IMR-90 (cell line): ENCODE measurements at regions not wholly inside any gene's neighbourhood (a gene's known extent, or its start where the extent isn't known, plus 50 kb on each side); places are given as distances from the start of the nearest gene placed in this dataset.

Experiments used
- BHLHE40 ChIP-seq: fragments of 150-350 bp; IDR thresholded peaks from 2 replicates; pipeline ENCODE4 v1.6.1; 2016; ENCODE audit warnings: mild to moderate bottlenecking, low read depth, low read length
- CEBPB ChIP-seq: IDR thresholded peaks from 2 replicates; pipeline ENCODE4 v1.6.1; 2012; ENCODE audit warnings: low read depth, low read length, improper control_type of control experiment
- CHD1 ChIP-seq: IDR thresholded peaks from 2 replicates; pipeline ENCODE4 v1.6.1; 2012; ENCODE audit warnings: low read depth, low read length, improper control_type of control experiment
- FOS ChIP-seq: fragments of 150-350 bp; IDR thresholded peaks from 2 replicates; pipeline ENCODE4 v1.6.1; 2016; ENCODE audit warnings: low read depth, low read length
- MAZ ChIP-seq: IDR thresholded peaks from 2 replicates; pipeline ENCODE4 v1.6.1; 2012; ENCODE audit warnings: low read depth, mild to moderate bottlenecking, low read length, improper control_type of control experiment, moderate library complexity, borderline replicate concordance
- MXI1 ChIP-seq: IDR thresholded peaks from 2 replicates; pipeline ENCODE4 v1.6.1; 2012; ENCODE audit warnings: low read depth, mild to moderate bottlenecking, low read length, moderate library complexity, borderline replicate concordance
- POLR2A ChIP-seq: IDR thresholded peaks from 2 replicates; pipeline ENCODE4 v1.6.1; 2012; ENCODE audit warnings: mild to moderate bottlenecking, low read depth, low read length
- RAD21 ChIP-seq: IDR thresholded peaks from 2 replicates; pipeline ENCODE4 v1.6.1; 2012; ENCODE audit warnings: low read length, improper control_type of control experiment
- RCOR1 ChIP-seq: IDR thresholded peaks from 2 replicates; pipeline ENCODE4 v1.6.1; 2012; ENCODE audit warnings: mild to moderate bottlenecking, low read length, improper control_type of control experiment; ENCODE audit not compliant: insufficient replicate concordance
- RFX5 ChIP-seq: IDR thresholded peaks from 2 replicates; pipeline ENCODE4 v1.8.0; 2012; ENCODE audit warnings: low read depth, mild to moderate bottlenecking, low read length, moderate library complexity
- SMC3 ChIP-seq: fragments of 150-350 bp; IDR thresholded peaks from 2 replicates; pipeline ENCODE4 v1.6.1; 2016; ENCODE audit warnings: low read depth, mild to moderate bottlenecking, antibody characterized with exemption, low read length, moderate library complexity
- TF ChIP-seq, protein P1 (sequence below): conservative IDR thresholded peaks from 2 replicates; pipeline ENCODE4 v1.5.1; 2012; ENCODE audit warnings: mild to moderate bottlenecking, low read depth, low read length, improper control_type of control experiment
- TF ChIP-seq, protein P2 (sequence below): fragments of 150-350 bp; IDR thresholded peaks from 2 replicates; pipeline ENCODE4 v1.6.1; 2017; ENCODE audit warnings: mild to moderate bottlenecking, antibody characterized with exemption, low read length, low read depth
- TF ChIP-seq, protein P3 (sequence below): fragments of 150-350 bp; IDR thresholded peaks from 2 replicates; pipeline ENCODE4 v1.6.1; 2016; ENCODE audit warnings: low read depth, mild to moderate bottlenecking, low read length, moderate library complexity, borderline replicate concordance

DNA sequence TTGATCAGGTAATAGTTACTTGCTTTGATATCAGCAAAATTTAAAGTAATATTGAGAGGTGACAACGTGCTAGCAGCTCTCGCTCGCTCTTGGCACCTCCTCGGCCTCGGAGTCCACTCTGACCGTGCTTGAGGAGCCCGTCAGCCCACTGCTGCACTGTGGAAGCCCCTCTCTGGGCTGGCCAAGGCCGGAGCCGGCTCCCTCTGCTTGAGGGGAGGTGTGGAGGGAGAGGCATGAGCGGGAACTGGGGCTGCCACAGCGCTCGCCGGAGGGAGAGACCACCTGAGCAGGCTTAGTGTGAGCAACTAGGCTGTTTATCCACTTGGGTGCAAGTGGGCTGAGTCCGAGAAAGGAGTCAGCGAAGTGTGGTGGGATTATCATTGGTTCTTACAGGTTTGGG lies 455.7 kb upstream of the PCDH7 start:
- TF ChIP-seq, protein P1, sequence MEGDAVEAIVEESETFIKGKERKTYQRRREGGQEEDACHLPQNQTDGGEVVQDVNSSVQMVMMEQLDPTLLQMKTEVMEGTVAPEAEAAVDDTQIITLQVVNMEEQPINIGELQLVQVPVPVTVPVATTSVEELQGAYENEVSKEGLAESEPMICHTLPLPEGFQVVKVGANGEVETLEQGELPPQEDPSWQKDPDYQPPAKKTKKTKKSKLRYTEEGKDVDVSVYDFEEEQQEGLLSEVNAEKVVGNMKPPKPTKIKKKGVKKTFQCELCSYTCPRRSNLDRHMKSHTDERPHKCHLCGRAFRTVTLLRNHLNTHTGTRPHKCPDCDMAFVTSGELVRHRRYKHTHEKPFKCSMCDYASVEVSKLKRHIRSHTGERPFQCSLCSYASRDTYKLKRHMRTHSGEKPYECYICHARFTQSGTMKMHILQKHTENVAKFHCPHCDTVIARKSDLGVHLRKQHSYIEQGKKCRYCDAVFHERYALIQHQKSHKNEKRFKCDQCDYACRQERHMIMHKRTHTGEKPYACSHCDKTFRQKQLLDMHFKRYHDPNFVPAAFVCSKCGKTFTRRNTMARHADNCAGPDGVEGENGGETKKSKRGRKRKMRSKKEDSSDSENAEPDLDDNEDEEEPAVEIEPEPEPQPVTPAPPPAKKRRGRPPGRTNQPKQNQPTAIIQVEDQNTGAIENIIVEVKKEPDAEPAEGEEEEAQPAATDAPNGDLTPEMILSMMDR = no peak
- no peak for TF ChIP-seq RFX5
- TF ChIP-seq POLR2A = no peak
- TF ChIP-seq BHLHE40 = no peak
- no peak for TF ChIP-seq SMC3
- TF ChIP-seq CEBPB = no peak
- no peak for TF ChIP-seq CHD1
- TF ChIP-seq, protein P2, sequence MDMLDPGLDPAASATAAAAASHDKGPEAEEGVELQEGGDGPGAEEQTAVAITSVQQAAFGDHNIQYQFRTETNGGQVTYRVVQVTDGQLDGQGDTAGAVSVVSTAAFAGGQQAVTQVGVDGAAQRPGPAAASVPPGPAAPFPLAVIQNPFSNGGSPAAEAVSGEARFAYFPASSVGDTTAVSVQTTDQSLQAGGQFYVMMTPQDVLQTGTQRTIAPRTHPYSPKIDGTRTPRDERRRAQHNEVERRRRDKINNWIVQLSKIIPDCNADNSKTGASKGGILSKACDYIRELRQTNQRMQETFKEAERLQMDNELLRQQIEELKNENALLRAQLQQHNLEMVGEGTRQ = no peak
- no peak for TF ChIP-seq MXI1
- no peak for TF ChIP-seq RCOR1
- TF ChIP-seq RAD21 = no peak
- TF ChIP-seq FOS = no peak
- TF ChIP-seq, protein P3, sequence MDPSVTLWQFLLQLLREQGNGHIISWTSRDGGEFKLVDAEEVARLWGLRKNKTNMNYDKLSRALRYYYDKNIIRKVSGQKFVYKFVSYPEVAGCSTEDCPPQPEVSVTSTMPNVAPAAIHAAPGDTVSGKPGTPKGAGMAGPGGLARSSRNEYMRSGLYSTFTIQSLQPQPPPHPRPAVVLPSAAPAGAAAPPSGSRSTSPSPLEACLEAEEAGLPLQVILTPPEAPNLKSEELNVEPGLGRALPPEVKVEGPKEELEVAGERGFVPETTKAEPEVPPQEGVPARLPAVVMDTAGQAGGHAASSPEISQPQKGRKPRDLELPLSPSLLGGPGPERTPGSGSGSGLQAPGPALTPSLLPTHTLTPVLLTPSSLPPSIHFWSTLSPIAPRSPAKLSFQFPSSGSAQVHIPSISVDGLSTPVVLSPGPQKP = no peak
- no peak for TF ChIP-seq MAZ
